G401 (cell line): ENCODE measurements at regions not wholly inside any gene's neighbourhood (a gene's known extent, or its start where the extent isn't known, plus 50 kb on each side); places are given as distances from the start of the nearest gene placed in this dataset.

ENCODE experiments used
- DNase-seq: peaks from one replicate; pipeline ENCODE4 v3.0.0-alpha.2; 2015; ENCODE audit warnings: low spot score
- in situ Hi-C: cut with HindIII; loops from 2 replicates; pipeline ENCODE4 v1.10.0; 2016; ENCODE audit warnings: low sequenced_read_pairs, mixed read lengths

DNA sequence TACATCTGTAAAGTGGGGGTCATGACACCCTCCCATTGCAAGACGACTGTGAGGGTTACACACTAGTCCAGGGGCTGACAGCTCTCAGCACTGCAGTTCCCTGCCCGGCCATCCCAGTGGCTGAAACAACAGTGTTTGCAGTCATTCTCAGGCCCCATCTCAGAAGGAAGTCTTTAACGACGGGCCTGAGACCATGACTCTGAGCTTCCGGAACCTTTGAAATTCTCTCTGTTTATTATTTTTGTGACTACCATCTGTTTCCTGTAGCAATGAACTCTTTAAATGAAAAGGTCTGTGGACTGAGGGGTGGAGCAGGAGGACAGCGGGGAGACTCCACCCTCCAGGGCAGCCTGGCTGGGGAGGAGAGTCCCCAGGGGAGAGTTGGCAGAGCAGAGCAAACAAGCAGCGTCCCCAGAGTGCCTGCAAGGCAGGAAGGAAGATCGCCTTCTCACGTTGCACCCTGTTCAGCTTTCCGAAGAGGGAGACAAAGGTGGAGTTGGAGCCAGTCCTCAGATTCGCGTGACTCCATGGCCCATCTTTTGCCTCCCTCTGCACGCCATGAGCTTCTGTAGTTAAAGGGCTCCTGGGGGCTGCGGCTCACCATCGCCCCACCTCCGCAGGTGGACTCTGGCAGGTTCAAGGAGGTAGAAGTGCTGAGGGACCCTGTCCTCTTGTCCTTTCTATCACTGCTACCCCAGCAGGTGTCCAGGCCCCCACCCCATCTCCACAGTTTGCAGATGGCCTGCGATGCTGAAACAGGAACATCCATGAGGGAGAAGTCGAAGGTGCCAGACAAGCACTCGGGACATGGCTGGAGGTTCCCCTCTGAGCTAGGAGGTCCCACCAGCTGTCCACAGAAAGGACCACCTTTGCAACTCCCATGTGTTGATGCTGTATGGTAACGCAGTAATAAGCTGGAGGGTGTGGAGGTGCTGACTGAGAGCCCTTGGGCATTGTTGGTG lies 525.8 kb upstream of the PROK2 start:
- DNase-seq: no peak
- in situ Hi-C loops: no loop called here

DNA sequence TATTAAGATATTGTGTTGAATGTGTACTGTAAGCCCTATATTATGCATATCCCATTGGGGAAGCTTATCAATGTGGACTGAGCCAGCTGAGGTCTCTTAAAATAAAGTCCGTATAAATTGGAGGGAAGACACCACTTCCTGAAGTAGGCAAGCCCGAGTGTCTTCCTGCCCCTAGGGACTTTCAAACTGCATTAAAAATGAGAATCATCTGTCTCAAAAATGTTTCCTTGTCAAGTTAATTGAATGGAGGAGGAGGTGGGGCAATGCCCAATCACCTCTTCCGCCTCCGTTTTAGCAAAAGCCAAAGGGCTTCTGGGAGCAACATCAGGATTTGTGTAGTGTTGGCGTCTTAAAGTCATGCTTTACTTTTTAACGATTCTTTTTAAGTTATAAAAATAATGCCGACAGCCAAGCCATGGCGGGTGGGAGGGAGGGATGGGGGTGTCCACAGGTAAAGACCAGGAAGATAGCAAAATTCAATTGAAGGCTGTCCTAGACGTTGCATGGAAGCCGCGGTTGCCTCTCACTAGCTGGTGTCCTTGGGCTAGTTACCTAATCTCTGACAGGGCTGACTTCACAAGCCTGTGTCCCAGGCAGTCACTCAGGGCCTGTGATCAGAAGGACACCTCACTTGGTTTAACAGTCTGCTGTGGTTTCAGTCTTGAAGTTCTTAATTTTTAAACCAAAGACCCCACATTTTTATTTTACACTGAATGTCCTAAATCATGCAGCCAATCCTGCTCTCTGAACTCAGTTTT lies 524.9 kb upstream of the PROK2 start:
- DNase-seq: no peak
- in situ Hi-C loops: no loop called here

DNA sequence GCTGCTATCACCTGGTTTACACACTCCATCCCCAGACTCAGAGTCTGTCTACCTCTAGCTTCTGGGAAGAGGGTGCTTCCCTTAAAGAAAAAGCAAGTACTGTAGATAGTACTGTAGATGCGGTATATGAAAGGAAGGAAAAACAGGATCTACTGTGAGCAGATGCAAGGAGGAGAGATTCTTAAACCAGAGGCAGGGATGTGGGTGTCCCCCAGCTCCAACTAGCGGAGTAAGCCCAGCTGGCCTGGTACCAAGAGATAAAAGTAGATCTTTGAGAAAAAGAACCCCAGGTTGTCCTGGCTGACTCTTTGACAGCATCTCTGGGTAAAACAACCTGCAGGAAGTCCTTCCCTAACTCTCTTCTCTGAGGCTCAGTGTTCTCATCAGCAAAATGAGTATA lies 523.7 kb upstream of the PROK2 start:
- DNase-seq: no peak
- in situ Hi-C loops: no loop called here

DNA sequence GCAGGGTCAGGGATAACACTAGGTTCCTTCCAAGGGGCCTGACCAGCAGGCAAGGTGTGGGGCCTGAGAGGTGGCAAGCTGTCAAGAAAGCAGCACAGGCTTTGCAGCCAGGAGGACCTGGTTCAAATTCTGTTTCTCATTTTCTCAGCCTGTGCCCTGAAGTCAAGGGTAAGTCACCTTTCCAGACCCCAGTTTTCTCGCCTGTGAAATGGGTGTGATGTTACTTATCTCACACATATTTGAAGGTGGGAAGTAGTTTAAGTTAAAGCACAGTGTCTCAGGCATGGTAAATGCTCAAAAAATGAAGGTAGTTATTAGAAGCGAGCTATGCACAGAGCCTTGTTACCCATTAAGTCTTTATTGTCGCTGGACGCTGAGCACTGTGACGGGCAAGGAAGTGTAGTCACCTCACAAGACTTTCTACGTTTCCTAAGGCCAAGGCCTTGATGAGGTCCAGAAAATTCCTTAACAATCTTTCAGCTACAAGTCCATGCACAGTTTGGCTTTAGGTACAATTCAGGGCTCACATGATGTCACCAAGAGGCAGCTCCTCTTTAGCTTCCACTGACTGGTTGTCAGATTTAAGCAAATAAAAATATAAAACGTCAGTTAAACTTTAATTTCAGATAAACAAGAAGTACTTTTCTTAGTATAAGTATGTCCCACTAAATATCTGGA lies 522.6 kb upstream of the PROK2 start:
- no peak for DNase-seq
- in situ Hi-C loops: no loop called here

DNA sequence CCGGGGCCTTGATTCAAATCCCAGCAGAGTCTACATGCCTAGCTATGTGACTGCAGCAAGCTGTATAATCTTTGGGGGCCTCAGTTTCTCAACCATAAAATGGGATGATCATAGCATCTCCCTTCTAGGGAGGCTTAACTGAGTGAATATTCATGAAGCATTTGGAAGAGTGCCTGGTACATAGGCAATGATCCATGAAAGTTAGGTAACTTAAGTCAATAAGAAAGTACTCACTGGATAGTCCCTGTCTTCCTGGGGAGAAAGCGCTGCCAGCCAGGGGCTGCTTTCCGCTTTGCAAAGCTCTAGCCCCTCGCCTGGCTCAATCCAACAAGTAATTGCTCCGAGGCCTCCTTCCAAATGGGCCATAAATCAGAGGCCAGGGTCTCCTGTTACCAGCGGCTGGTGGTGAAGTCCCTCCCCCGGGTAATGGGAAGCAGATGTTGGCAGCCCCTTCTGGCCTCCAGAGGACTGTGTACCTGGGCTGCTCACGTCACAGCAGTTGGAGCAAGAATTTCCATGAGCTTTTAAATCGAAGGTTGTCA lies 521.9 kb upstream of the PROK2 start:
- no peak for DNase-seq

DNA sequence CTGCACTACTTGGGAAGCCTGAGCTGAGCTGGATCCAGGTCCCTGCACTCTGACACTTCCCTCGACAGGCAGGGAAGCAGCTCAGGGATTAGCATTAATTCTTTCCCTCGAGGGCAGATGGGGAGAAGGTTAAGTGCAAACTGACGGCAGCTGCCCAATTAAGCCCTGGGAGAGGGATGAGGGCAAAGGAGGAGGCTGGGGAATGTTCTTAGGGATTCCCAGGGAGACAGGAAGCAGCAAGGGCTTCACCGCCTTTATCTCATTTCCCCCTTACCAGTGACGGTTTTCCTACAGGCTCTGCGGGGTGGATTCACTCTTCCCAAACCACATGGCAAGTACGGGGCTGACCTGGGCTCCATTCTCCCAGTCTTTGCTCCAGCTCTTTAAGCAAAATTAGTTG lies 519.0 kb upstream of the PROK2 start:
- no peak for DNase-seq

More for the DNA sequence above, 521.9 kb upstream of the PROK2 start:
- in situ Hi-C loops: no loop called here

DNA sequence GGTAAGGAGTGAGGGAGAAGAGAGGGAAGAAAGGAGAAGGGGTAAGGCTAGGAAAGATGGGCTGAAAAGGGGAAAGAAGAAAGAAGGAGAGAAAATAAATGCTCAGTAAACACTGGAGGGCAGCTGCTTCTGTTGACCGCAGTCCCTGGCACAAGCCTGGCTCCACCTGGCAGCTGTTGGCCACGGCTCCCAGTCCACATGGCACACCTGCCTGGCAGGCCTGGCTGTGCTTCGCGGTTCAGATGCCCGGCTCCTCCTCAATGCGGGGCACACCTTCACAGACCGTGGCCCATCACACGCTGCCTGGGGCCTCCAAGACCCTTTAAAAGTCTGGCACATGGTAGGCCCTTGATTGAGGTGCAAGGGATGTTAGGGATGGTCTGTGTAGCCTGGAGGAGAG lies 516.8 kb upstream of the PROK2 start:
- no peak for DNase-seq
- in situ Hi-C loops: no loop called here

More for the DNA sequence above, 519.0 kb upstream of the PROK2 start:
- in situ Hi-C loops: no loop called here

DNA sequence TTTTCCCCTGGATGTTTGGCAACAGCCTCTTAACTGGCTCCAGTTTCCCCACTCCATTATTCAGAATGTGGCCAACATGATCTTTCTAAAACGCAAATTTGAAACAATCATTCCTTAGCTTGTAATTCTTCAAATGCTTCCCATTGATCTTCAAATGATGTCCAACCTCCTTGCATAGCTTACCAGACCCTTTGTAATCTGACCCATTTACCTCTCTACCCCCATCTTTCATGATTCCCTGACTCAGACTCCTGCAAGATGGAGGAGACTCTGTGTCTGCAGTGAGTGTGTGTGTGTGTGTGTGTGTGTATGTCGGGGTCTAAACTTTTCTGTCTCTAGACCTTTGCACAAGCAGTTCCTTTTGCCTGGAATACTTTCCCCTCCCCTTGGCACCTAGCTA lies 515.7 kb upstream of the PROK2 start:
- no peak for DNase-seq
- in situ Hi-C loops: no loop called here

DNA sequence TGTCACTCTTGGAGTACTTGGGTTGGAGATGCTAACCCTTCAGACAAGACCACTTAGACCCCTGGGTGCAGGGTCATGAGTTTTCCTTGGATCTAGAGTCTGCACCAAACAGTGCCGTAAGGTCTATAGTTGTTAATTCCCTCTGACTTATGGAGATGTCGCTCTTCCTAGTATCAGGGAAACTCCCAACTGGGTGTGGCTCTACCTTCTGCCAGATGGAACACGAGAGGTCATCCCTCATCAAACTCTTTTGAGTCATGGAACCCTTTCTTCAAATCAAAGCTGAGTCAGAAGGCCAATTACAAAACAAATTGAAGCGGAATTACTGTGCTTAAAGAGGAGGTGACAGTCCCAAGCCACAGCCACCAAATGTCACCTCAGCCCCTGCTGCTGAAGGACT lies 514.9 kb upstream of the PROK2 start:
- in situ Hi-C loops: no loop called here
- no peak for DNase-seq

DNA sequence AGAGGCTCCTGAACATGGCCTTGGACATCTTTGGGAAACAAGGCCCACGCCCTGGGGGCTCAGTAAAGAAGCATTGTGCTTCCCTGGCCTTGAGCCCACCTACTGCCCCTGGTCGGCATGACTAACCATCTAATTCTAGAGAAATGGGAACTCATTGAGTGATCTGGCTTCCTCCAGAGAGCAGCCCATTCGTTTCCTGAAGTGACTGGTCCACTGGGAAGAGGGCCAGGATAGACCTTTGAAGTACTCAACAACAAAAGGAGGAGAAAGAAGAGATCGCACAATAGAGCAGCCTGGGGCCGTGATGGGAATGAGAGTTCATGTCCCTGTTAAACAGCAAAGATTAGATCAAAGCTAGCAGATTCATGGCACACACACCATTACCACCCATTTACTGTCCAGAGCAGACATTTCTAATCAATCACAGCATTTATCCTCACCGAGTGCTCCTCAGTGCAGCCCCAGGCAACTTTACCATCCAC lies 514.4 kb upstream of the PROK2 start:
- in situ Hi-C loops: no loop called here
- DNase-seq: no peak

DNA sequence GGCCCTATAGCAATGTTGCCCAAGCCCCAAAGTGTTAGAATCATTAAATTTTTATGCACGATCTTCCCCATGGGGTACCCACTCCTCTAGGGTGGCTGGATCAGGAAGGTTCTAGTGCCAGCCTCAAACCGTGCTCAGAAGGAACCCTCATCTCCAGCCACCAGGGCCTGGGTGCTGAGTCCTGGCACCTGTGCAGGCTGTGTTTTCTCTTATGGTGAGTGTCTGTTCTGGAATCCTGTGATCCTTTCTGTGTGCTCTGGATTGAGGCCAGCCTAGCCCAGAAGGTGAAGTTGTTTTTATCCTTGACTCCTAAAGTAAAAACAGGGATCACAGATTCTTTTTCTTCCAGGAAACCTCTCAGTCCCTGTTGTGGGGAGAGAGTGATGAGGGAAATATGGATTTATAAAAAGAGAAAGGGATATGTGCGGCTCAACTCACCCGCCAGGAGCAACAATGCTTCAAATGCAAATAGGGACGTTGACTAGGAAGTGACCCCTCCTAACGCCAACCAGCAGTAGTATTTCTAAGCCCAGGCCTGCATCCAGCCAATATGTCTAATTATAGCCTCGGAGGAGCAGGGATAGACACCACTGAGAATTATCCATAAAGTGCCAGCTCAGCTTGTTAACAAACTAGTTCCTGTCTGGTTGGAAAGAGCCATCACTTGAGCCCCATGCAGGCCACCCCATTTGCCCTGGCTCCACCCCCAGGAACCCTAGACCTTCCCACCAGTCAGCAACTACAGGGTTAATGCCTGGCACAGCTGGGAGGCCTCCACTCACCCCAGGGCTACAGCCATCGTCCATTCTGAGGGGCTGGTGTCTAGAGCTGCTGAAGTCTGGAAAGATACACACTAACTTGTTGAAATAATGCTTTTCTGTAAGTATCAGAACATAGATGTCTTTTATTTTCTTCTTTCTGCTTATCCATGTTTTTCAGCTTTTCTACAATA lies 513.5 kb upstream of the PROK2 start:
- no peak for DNase-seq
- in situ Hi-C loops: no loop called here

DNA sequence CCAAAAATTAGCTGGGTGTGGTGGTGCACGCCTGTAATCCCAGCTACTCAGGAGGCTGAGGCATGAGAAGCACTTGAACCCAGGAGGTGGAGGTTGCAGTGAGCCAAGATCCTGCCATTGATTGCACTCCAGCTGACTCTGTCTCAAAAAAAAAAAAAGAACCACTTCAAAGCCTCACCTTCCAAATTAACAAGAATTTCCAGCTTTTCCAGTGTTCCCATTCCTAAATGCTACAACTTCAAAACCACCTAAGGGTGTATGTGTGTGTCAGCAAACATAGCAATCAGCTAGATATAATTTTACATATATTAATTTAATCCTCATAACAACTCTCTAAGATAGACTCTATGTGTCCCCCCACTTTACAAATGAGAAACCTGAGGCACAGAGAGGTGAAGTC lies 512.5 kb upstream of the PROK2 start:
- in situ Hi-C loops: no loop called here
- DNase-seq: no peak

DNA sequence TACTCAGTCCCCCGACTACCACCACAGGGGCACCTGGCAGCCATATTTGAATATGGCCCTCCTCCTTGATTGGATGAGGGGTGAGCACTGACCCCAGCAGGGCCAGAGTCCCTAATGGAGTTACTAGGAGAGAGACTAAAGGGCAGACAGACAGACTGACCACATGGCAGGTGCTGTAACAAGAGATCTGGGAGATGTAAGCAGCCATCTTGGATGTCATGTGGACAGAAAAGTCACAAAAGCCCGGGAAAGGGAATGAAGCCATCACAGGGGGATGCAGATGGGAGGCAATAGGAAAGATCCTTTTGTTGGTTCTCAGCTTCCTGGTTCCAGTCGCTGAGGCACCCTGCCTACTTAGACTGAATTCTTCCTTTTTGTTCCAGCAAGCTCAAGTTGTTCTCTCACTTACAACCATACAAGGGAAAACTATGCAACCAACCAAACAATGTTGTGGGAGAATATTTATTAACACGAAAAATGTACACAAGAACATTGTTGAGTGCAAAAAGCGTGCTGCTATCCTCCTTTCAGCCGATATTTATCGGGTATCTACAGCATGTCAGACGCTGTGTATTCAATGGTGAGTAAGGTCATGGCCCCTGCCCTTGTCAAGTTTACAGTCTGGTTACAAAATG lies 511.6 kb upstream of the PROK2 start:
- in situ Hi-C loops: no loop called here
- DNase-seq: no peak

DNA sequence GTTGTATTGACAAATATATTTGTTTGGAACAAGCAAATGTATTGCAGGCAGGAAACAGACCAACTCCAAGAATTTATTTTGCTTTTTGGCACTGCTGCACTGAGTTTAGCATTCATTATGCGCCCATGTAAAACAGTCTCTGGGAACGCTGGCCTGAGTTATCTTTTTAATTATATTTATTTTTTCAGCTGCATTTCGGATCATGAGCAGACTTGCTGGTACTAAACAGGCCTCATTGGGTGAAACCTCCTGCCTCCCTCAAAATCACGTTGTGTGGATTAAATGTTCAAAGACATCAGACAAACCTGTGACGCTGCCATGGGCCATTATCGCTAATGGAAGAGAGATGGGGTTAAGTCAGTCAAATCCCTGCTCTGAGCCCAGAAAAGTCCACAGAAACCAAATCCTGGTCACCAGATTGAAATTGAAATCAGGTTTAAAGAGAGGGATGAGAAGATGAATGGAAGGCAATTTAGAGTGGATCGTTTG lies 511.1 kb upstream of the PROK2 start:
- in situ Hi-C loops: no loop called here

DNA sequence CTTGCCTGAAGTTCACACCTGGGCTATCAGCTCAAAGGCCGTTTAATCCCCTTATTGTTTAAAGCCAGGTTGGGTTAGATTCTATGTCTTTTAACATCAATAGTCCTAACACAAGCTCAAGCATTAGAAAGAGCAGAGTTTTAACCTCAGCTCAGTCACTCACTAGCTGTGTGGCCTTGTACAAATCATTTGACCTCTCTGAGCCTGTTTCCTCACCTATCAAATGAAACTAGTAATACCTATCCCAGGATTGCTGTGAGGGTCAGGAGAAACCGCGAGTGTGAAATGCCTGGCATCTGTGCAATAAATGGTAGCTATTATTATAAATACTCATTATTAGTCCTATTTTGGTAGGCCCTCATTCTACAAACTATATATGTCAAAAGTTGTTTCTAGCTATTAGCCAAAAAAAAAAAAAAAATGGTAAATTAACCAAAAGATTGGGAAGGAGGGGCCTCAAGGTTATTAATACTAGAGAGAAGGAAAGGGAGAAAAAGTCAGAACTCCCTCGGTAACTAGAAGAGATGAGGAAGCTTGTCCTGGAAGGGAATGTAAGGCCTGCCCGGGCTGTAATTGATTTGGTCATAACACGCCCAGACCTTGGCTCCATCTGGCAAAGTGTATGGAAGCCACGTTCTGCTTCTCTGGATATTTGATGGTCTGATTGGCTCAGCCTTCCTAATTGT lies 510.5 kb upstream of the PROK2 start:
- in situ Hi-C loops: no loop called here
- DNase-seq: no peak

More for the DNA sequence above, 511.1 kb upstream of the PROK2 start:
- DNase-seq: no peak

DNA sequence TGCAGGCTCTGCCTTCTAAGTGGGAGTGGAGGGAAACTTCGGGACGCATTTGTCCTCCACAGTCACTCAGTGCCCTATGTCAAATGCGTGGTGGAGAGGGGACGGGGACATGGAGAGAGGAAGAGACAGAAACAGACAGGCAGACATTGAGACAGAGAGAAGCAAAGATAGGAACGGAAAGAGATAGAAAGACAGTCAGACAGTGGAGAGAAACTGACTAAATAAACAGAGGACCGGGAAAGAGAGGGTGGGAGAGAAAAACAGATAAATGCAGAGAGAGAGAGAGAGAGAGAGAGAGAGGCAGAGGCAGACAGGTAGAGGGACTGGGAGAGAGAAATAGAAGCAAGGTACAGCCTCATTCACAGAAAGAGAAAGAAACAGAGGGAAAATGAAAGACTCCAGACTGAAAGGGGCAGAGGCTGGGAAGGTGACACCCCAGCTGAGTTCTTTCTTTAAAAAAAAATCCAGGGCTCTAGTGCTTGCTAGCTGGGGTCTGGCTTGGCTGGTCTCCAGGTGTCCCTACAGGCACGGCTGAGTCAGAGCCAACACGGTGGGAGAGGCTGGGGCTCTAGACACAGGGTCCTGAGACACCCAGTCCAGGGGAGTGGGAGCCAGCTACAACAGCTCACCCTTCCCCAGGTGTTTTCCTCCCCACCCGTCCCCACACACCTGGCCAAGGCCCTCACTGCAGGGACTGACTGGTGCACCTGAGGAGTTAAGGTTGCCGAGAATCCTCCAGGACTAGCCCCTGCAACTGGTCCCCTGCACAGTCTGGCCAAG lies 506.1 kb upstream of the PROK2 start:
- in situ Hi-C loops: no loop called here
- no peak for DNase-seq

DNA sequence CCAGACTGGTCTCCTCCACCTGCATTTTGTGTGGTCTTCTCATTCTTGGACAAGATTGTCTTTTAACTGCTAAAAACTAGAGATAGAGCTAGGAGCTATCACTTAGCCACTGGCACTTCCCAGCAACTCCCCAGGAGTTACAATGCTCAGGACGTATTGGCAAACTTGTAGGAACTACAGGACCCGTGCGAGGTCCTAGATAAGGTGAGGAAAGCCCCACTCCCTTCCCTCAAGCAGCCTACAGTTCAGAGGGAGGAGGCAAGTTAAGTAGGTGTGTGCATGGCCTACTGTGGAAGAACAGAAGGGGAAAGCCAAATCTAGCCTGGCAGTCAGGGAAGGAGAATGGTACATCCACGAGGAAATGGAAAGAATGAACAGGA lies 504.7 kb upstream of the PROK2 start:
- no peak for DNase-seq
- in situ Hi-C loops: no loop called here
